ENCODE measurements at regions not wholly inside any gene's neighbourhood (a gene's known extent, or its start where the extent isn't known, plus 50 kb on each side); places are given as distances from the start of the nearest gene placed in this dataset.

DNA sequence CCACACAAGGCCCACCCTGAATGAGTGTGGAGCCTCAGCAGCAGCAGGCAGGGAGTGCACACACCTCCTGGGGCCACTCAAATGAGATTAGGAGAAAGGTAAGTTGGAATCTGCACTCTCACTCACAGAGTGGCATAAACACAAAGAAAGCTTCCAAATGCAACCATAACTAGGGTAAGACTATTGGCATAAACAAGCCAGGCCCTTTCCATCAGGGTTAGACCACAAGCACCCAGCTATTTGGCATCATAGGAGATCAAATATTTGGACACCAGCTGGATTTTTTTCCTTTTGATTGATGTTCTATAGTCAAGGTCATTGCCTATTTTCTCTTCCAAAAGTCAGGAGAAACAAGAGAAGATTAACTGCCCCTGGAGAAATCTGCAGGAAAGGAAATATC lies 471.5 kb downstream of the TXNL1 start:
- H3K9me3 ChIP-seq = no peaks in the 10 kb centered on the region
- intact Hi-C loops (cut with DNase I) = no loop called here
- no peak for DNase-seq (ENCODE audit: low spot score)
- no peak overlapping the region for H3K27ac ChIP-seq
- no peaks in the 10 kb centered on the region for H3K4me1 ChIP-seq (replicated peaks)
- H3K27me3 ChIP-seq (replicated peaks; ENCODE audit: insufficient read depth) = no peaks in the 10 kb centered on the region
- H3K36me3 ChIP-seq = no peaks in the 10 kb centered on the region
- H3K4me3 ChIP-seq = no peak overlapping the region
- TF ChIP-seq POLR2AphosphoS5 (IDR thresholded peaks at IDR 0.05) = no peak
- no peak for TF ChIP-seq POLR2A (IDR thresholded peaks at IDR 0.05)
- TF ChIP-seq, protein P1, sequence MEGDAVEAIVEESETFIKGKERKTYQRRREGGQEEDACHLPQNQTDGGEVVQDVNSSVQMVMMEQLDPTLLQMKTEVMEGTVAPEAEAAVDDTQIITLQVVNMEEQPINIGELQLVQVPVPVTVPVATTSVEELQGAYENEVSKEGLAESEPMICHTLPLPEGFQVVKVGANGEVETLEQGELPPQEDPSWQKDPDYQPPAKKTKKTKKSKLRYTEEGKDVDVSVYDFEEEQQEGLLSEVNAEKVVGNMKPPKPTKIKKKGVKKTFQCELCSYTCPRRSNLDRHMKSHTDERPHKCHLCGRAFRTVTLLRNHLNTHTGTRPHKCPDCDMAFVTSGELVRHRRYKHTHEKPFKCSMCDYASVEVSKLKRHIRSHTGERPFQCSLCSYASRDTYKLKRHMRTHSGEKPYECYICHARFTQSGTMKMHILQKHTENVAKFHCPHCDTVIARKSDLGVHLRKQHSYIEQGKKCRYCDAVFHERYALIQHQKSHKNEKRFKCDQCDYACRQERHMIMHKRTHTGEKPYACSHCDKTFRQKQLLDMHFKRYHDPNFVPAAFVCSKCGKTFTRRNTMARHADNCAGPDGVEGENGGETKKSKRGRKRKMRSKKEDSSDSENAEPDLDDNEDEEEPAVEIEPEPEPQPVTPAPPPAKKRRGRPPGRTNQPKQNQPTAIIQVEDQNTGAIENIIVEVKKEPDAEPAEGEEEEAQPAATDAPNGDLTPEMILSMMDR (IDR thresholded peaks at IDR 0.05) = no peak

DNA sequence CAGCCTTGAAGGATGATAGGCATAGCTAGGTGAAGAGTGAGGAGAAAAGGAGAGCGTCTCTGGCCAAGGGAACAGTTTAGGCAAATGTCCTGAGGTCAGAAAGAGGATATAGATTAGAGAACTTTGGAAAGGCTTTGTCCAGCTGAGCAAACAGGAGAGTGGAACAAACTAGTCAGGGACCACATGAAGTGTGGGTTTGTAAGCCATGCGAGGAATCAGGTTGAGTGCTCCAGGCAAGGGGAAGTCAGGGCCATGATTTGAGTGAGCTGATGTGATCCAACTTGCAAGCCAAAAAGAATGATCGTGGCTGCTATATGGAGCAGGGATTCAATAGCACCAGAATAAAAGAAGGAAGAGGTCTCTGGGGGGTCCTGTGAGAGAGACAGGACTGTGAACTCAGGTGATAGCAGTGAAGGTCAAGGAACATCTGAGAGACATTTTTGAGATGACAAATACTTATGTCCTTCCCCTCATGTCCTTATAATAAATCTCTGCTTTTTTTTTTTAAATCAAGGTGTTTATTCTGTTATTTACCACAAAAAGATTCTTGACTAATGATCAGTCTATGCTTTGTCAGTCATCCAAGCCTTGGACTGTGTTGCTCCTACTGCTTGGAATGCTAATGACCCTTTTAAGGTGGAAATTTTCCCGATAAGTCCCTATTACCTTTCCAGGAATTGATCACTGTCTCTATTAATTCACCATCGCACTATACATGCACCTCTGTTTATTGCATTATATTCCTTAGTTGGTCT lies 472.6 kb downstream of the TXNL1 start:
- no peak for DNase-seq (ENCODE audit: low spot score)
- TF ChIP-seq, protein P1 (IDR thresholded peaks at IDR 0.05) = no peak
- TF ChIP-seq POLR2A (IDR thresholded peaks at IDR 0.05) (no peak), POLR2AphosphoS5 (IDR thresholded peaks at IDR 0.05) (no peak)
- Histone ChIP-seq H3K36me3 (no peaks in the 10 kb centered on the region), H3K4me1 (replicated peaks) (no peaks in the 10 kb centered on the region), H3K27me3 (replicated peaks; ENCODE audit: insufficient read depth) (no peaks in the 10 kb centered on the region), H3K9me3 (no peaks in the 10 kb centered on the region), H3K27ac (no peak overlapping the region), H3K4me3 (no peak overlapping the region)
- WGBS = 89% methylated on average over 5 of the region's 5 CpGs
- intact Hi-C loops (cut with DNase I) = no loop called here

DNA sequence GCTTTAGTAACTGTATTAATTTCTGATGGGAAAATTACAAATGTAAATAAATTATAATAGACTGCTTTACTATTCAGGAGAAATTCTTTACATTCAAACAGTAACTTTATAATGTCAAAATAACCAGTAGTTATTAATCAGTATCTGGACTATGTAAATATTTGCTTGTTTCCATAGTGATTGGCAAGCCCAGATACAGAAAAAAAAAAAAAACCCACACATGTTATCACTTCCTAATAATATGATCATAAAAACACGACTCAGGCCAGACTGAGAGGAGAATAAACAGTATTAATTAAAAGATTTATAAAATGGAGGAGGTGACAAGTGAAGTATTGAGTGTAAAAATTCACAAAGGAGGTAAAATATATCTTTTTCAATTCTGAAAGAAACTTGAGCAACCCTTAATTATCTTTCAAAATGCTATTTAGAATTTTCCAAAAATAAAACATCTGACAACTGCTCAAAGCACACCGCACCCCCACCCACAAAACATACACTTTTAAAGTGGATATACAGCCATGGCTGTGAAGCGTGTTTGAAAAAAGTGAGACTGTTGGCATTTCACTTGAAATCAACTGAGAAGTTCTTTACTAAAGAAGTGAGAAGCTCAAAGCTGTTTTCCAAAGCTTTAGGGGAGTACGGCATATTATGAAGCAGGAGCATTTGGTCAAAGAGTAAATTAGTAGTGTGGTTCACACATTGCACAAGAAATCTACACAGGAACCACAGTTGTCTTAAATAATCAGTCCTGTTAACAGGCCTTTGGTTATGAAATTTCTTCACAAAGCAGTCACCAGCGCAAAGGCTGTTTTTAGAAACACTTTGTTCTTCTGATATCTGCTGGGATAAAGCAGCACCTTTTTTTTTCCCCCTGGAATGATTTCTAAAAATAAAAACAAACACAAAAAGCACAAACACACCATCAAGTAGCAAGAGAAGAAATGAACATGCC lies 475.8 kb downstream of the TXNL1 start:
- Histone ChIP-seq H3K27ac (no peak overlapping the region), H3K9me3 (no peaks in the 10 kb centered on the region), H3K4me3 (no peak overlapping the region), H3K27me3 (replicated peaks; ENCODE audit: insufficient read depth) (no peaks in the 10 kb centered on the region), H3K4me1 (replicated peaks) (no peaks in the 10 kb centered on the region), H3K36me3 (no peaks in the 10 kb centered on the region)
- 65% methylated on average over 5 of the region's 5 CpGs for WGBS
- DNase-seq (ENCODE audit: low spot score) = no peak
- intact Hi-C loops (cut with DNase I) = no loop called here
- TF ChIP-seq, protein P1 (IDR thresholded peaks at IDR 0.05) = no peak
- TF ChIP-seq POLR2A (IDR thresholded peaks at IDR 0.05) (no peak), POLR2AphosphoS5 (IDR thresholded peaks at IDR 0.05) (no peak)

DNA sequence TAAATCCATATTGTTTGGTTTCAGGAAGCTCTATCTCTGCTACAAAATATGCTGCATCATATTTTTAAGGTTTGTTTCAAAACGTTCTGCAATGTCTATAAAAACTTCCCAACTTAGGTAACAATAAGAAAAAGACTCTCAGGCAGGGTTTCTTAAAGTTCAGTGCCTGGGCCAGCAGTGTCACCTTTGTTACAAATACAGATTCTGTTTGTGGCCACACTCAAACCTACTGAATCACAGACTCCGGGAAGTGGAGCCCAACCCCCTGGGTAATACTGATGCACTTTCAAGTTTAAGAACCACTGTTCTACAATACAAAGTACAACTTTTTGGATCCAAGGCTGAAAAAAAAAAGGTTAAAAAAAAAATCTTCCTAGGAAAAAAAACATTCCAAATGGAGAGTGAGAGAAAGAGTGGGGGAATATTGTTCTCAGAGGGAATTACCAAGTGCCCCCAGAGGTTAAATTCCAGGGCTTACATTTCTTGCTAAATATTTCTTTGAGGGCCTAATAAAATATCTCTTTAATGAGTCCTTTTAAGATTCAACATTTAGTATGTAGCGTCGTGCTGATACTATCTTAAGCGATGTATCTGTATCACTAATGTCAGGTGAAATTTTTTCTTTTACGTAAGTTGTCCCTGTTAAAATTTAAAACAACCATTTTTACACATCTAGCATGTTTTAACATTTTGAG lies 476.7 kb downstream of the TXNL1 start:
- no peak overlapping the region for H3K4me3 ChIP-seq
- DNase-seq (ENCODE audit: low spot score) = no peak
- H3K27ac ChIP-seq = no peak overlapping the region
- no peaks in the 10 kb centered on the region for H3K27me3 ChIP-seq (replicated peaks; ENCODE audit: insufficient read depth)
- no peaks in the 10 kb centered on the region for H3K9me3 ChIP-seq
- TF ChIP-seq, protein P1 (IDR thresholded peaks at IDR 0.05) = no peak
- TF ChIP-seq POLR2AphosphoS5 (IDR thresholded peaks at IDR 0.05) = no peak
- no peak for TF ChIP-seq POLR2A (IDR thresholded peaks at IDR 0.05)
- 38% methylated on average over 6 of the region's 6 CpGs for WGBS
- intact Hi-C loops (cut with DNase I) = no loop called here
- H3K36me3 ChIP-seq = no peaks in the 10 kb centered on the region
- no peaks in the 10 kb centered on the region for H3K4me1 ChIP-seq (replicated peaks)

Data from prostate gland (tissue), 2 donors.